ENCODE measurements at regions not wholly inside any gene's neighbourhood (a gene's known extent, or its start where the extent isn't known, plus 50 kb on each side); places are given as distances from the start of the nearest gene placed in this dataset.
"Not testable (repeated sequence)": the region's sequence is repeated elsewhere in the genome, so short reads cannot be mapped to it uniquely, and the experiment has no call there.

- no peak for TF ChIP-seq PPARA (CRISPR knock-in tag; IDR thresholded peaks at IDR 0.05; ENCODE audit: borderline replicate concordance)
- no peak for ATAC-seq
Measured at GRCh38 chr4:71107726-71108125, 114.3 kb downstream of the DCK start.

GRCh38 chr4:71110499-71110898 is 117.0 kb downstream of the DCK start:
- TF ChIP-seq RARB (CRISPR knock-in tag; IDR thresholded peaks at IDR 0.05), result no peak
- TF ChIP-seq TCF4 (CRISPR knock-in tag; IDR thresholded peaks at IDR 0.05; ENCODE audit: borderline replicate concordance), result no peak
- ATAC-seq, result no peak

GRCh38 chr4:71111133-71111532 is 117.7 kb downstream of the DCK start:
- not testable (repeated sequence) for ATAC-seq

- no peak for TF ChIP-seq ZFP30 (CRISPR knock-in tag; IDR thresholded peaks at IDR 0.05)
- TF ChIP-seq TOX (CRISPR knock-in tag; IDR thresholded peaks at IDR 0.05; ENCODE audit: borderline replicate concordance), result no peak
- no peak for TF ChIP-seq OSR1 (CRISPR knock-in tag; IDR thresholded peaks at IDR 0.05)
- TF ChIP-seq GLIS3 (CRISPR knock-in tag; IDR thresholded peaks at IDR 0.05), result no peak
- TF ChIP-seq ESRRG (CRISPR knock-in tag; IDR thresholded peaks at IDR 0.05), result no peak
- TF ChIP-seq PATZ1 (CRISPR knock-in tag; IDR thresholded peaks at IDR 0.05; ENCODE audit: borderline replicate concordance), result no peak
- TF ChIP-seq RARB (CRISPR knock-in tag; IDR thresholded peaks at IDR 0.05), result no peak
- no peak for TF ChIP-seq CREB5 (CRISPR knock-in tag; IDR thresholded peaks at IDR 0.05; ENCODE audit: low read depth)
- TF ChIP-seq TSHZ2 (CRISPR knock-in tag; IDR thresholded peaks at IDR 0.05), result no peak
- no peak for TF ChIP-seq SNAI2 (CRISPR knock-in tag; IDR thresholded peaks at IDR 0.05)
- no peak for TF ChIP-seq CSDC2 (CRISPR knock-in tag; IDR thresholded peaks at IDR 0.05)
- TF ChIP-seq TCF4 (CRISPR knock-in tag; IDR thresholded peaks at IDR 0.05; ENCODE audit: borderline replicate concordance), result no peak
- TF ChIP-seq ZNF70 (CRISPR knock-in tag; IDR thresholded peaks at IDR 0.05), result no peak
- ATAC-seq, result no peak
Measured at GRCh38 chr4:71113294-71113693, 119.8 kb downstream of the DCK start.

- no peak for ATAC-seq
- no peak for TF ChIP-seq ZNF565 (CRISPR knock-in tag; conservative IDR thresholded peaks at IDR 0.05; ENCODE audit: low read depth)
Measured at GRCh38 chr4:71120831-71121524, 127.5 kb downstream of the DCK start.

- ATAC-seq, result no peak
Measured at GRCh38 chr4:71123951-71124350, 130.5 kb downstream of the DCK start.

GRCh38 chr4:71125137-71125536 is 131.7 kb downstream of the DCK start:
- ATAC-seq, result no peak
- no peak for TF ChIP-seq GLIS3 (CRISPR knock-in tag; IDR thresholded peaks at IDR 0.05)
- no peak for TF ChIP-seq CSDC2 (CRISPR knock-in tag; IDR thresholded peaks at IDR 0.05)
- TF ChIP-seq TSHZ2 (CRISPR knock-in tag; IDR thresholded peaks at IDR 0.05), result no peak
- no peak for TF ChIP-seq ZNF8 (CRISPR knock-in tag; IDR thresholded peaks at IDR 0.05)
- TF ChIP-seq ESRRG (CRISPR knock-in tag; IDR thresholded peaks at IDR 0.05), result no peak
- TF ChIP-seq ZNF565 (CRISPR knock-in tag; conservative IDR thresholded peaks at IDR 0.05; ENCODE audit: low read depth), result no peak
- TF ChIP-seq PPARA (CRISPR knock-in tag; IDR thresholded peaks at IDR 0.05; ENCODE audit: borderline replicate concordance), result no peak
- TF ChIP-seq PATZ1 (CRISPR knock-in tag; IDR thresholded peaks at IDR 0.05; ENCODE audit: borderline replicate concordance), result no peak
- no peak for TF ChIP-seq CSRNP3 (CRISPR knock-in tag; IDR thresholded peaks at IDR 0.05)
- no peak for TF ChIP-seq TCF4 (CRISPR knock-in tag; IDR thresholded peaks at IDR 0.05; ENCODE audit: borderline replicate concordance)
- TF ChIP-seq TOX (CRISPR knock-in tag; IDR thresholded peaks at IDR 0.05; ENCODE audit: borderline replicate concordance), result no peak

More at GRCh38 chr4:71123951-71124350, 130.5 kb downstream of the DCK start:
- TF ChIP-seq TCF4 (CRISPR knock-in tag; IDR thresholded peaks at IDR 0.05; ENCODE audit: borderline replicate concordance), result no peak

All from SK-N-SH treated with all-trans-retinoic acid at 6 μM for 48 hours (cell line).